Keratinocyte (primary cell): ENCODE measurements at regions not wholly inside any gene's neighbourhood (a gene's known extent, or its start where the extent isn't known, plus 50 kb on each side); places are given as distances from the start of the nearest gene placed in this dataset.

Source experiments
- DNase-seq: peaks from one replicate; pipeline ENCODE4 v3.0.0-alpha.2; 2011; ENCODE audit warnings: low read depth, missing footprints, low spot score
- FAIRE-seq: peaks from 2 replicates; lab custom pipeline; 2011; peaks lifted over from hg19 to GRCh38; lab: Jason Lieb, UNC
- H2AFZ ChIP-seq: 2 replicates; pipeline ENCODE4 v1.6.0; 2012; ENCODE audit warnings: low read length, control low read depth, inconsistent platforms; ENCODE audit not compliant: control insufficient read depth
- H3K27ac ChIP-seq: 2 replicates; pipeline ENCODE4 v1.5.1; 2011; ENCODE audit warnings: low read length; ENCODE audit not compliant: control insufficient read depth, insufficient read depth
- H3K27me3 ChIP-seq: 3 replicates; pipeline ENCODE4 v1.6.0; 2011; ENCODE audit warnings: low read length; ENCODE audit not compliant: control insufficient read depth, insufficient read depth; ENCODE audit errors: extremely low read depth
- H3K36me3 ChIP-seq, 2 experiments: 2 replicates in 1 of 2; 3 replicates in 1 of 2; pipeline ENCODE4 v1.5.1; 2011; ENCODE audit warnings: low read length in 2 of 2, mild to moderate bottlenecking in 1 of 2; ENCODE audit not compliant: control insufficient read depth in 2 of 2, insufficient read depth in 2 of 2; ENCODE audit errors: extremely low read depth in 1 of 2
- H3K4me1 ChIP-seq: 3 replicates; pipeline ENCODE4 v1.5.1; 2011; ENCODE audit warnings: low read length; ENCODE audit not compliant: control insufficient read depth, insufficient read depth; ENCODE audit errors: extremely low read depth
- H3K4me2 ChIP-seq: 3 replicates; pipeline ENCODE4 v1.6.0; 2011; ENCODE audit warnings: low read depth, low read length; ENCODE audit not compliant: control insufficient read depth, insufficient read depth; ENCODE audit errors: extremely low read depth
- H3K4me3 ChIP-seq, 3 experiments: fragments of 200-600 bp in 1 of 3; sonication (generic) in 1 of 3; 2 replicates in 2 of 3; 3 replicates in 1 of 3; pipeline ENCODE4 v1.5.1; 2011 to 2016; ENCODE audit warnings: low read length in 3 of 3, mild to moderate bottlenecking in 3 of 3, control low read depth in 2 of 3, inconsistent platforms in 1 of 3, low read depth in 1 of 3, mixed read lengths in 1 of 3, mixed run types in 1 of 3, moderate library complexity in 1 of 3; ENCODE audit not compliant: control insufficient read depth in 2 of 3, insufficient read depth in 2 of 3; ENCODE audit errors: extremely low read depth in 1 of 3
- H3K79me2 ChIP-seq: 2 replicates; pipeline ENCODE4 v1.6.0; 2012; ENCODE audit warnings: low read length; ENCODE audit not compliant: control insufficient read depth, insufficient read depth
- H3K9ac ChIP-seq: 3 replicates; pipeline ENCODE4 v1.6.0; 2011; ENCODE audit warnings: low read length; ENCODE audit not compliant: control insufficient read depth, insufficient read depth; ENCODE audit errors: extremely low read depth
- H3K9me1 ChIP-seq: 3 replicates; pipeline ENCODE4 v1.6.0; 2011; ENCODE audit warnings: low read length; ENCODE audit not compliant: control insufficient read depth, insufficient read depth; ENCODE audit errors: extremely low read depth
- H3K9me3 ChIP-seq: 2 replicates; pipeline ENCODE4 v1.5.1; 2012; ENCODE audit warnings: low read depth, low read length; ENCODE audit not compliant: control insufficient read depth
- H4K20me1 ChIP-seq: 3 replicates; pipeline ENCODE4 v1.6.0; 2011; ENCODE audit warnings: low read length; ENCODE audit not compliant: control insufficient read depth, insufficient read depth; ENCODE audit errors: extremely low read depth
- CTCF ChIP-seq, 3 experiments: IDR thresholded peaks in 1 of 3; conservative IDR thresholded peaks in 1 of 3; optimal IDR thresholded peaks in 1 of 3; 2 replicates in 2 of 3; 3 replicates in 1 of 3; pipeline versions ENCODE3 to v1.5.1; 2011; ENCODE audit warnings: low read length in 3 of 3, mild to moderate bottlenecking in 3 of 3, moderate library complexity in 2 of 3, control low read depth in 1 of 3, inconsistent platforms in 1 of 3; ENCODE audit not compliant: insufficient read depth in 2 of 3; ENCODE audit errors: extremely low read depth in 1 of 3
- EZH2 ChIP-seq: IDR thresholded peaks from one replicate; pipeline ENCODE4 v1.6.1; 2012; ENCODE audit warnings: inconsistent platforms, mild to moderate bottlenecking, low read length, moderate library complexity
- dilution Hi-C: fragments of 300-500 bp; cut with MboI; formaldehyde crosslinking; loops from one replicate; pipeline ENCODE4 v1.7.0; 2020; ENCODE audit warnings: low sequenced_read_pairs; ENCODE audit not compliant: extremely low pct_ligation_motif_present

GRCh38 chr21:21807598-21807903 is 809.3 kb downstream of the NCAM2 start:
- no peaks in the 10 kb centered on the region for H3K9me1 ChIP-seq
- no peaks in the 10 kb centered on the region for H4K20me1 ChIP-seq
- no peaks in the 10 kb centered on the region for H3K9me3 ChIP-seq
- no peak overlapping the region for H3K4me3 ChIP-seq
- H3K4me2 ChIP-seq: no peak overlapping the region
- H2AFZ ChIP-seq: no peak overlapping the region
- H3K27me3 ChIP-seq: no peaks in the 10 kb centered on the region
- DNase-seq: no peak
- H3K79me2 ChIP-seq: no peaks in the 10 kb centered on the region
- dilution Hi-C loops: no loop called here
- H3K9ac ChIP-seq: no peak overlapping the region
- no peaks in the 10 kb centered on the region for H3K4me1 ChIP-seq
- H3K36me3 ChIP-seq: no peaks in the 10 kb centered on the region
- no peak overlapping the region for H3K27ac ChIP-seq
- no peak for FAIRE-seq
- TF ChIP-seq CTCF (optimal IDR thresholded peaks at IDR 0.05 in 1 of 3, IDR thresholded peaks at IDR 0.05 in 1 of 3, conservative IDR thresholded peaks at IDR 0.05 in 1 of 3; ENCODE audit: extremely low read depth in 1 of 3, insufficient read depth in 2 of 3, low read length in 3 of 3) (no peak), EZH2 (no peak)

- no peak overlapping the region for H3K4me2 ChIP-seq
- DNase-seq (no peak), FAIRE-seq (no peak)
- H3K36me3 ChIP-seq: no peaks in the 10 kb centered on the region
- H3K27ac ChIP-seq: no peak overlapping the region
- no peak overlapping the region for H3K4me3 ChIP-seq
- no peaks in the 10 kb centered on the region for H3K79me2 ChIP-seq
- no peaks in the 10 kb centered on the region for H3K4me1 ChIP-seq
- H3K9me3 ChIP-seq: no peaks in the 10 kb centered on the region
- dilution Hi-C loops: no loop called here
- no peaks in the 10 kb centered on the region for H3K9me1 ChIP-seq
- H3K9ac ChIP-seq: no peak overlapping the region
- H4K20me1 ChIP-seq: no peaks in the 10 kb centered on the region
- H2AFZ ChIP-seq: no peak overlapping the region
- TF ChIP-seq CTCF (optimal IDR thresholded peaks at IDR 0.05 in 1 of 3, IDR thresholded peaks at IDR 0.05 in 1 of 3, conservative IDR thresholded peaks at IDR 0.05 in 1 of 3; ENCODE audit: extremely low read depth in 1 of 3, insufficient read depth in 2 of 3, low read length in 3 of 3) (no peak), EZH2 (no peak)
- H3K27me3 ChIP-seq: no peaks in the 10 kb centered on the region
Observed at GRCh38 chr21:21813289-21813688, 815.1 kb downstream of the NCAM2 start.
